Mammary epithelial cell (primary cell): ENCODE measurements at regions not wholly inside any gene's neighbourhood (a gene's known extent, or its start where the extent isn't known, plus 50 kb on each side); places are given as distances from the start of the nearest gene placed in this dataset.

Experiments
- EZH2 ChIP-seq: IDR thresholded peaks from 2 replicates; pipeline ENCODE4 v1.6.1; 2012; ENCODE audit warnings: low read length, inconsistent platforms, borderline replicate concordance
- TF ChIP-seq, protein P1 (sequence below), 2 donors: IDR thresholded peaks in 1 of 2; conservative IDR thresholded peaks in 1 of 2; 2 replicates each; pipeline ENCODE4 v1.5.1; 2011 to 2012; ENCODE audit warnings: inconsistent platforms in 2 of 2, low read length in 2 of 2, mild to moderate bottlenecking in 2 of 2, control low read depth in 1 of 2, low read depth in 1 of 2; ENCODE audit not compliant: insufficient read depth in 1 of 2; ENCODE audit errors: extremely low read depth in 1 of 2

DNA sequence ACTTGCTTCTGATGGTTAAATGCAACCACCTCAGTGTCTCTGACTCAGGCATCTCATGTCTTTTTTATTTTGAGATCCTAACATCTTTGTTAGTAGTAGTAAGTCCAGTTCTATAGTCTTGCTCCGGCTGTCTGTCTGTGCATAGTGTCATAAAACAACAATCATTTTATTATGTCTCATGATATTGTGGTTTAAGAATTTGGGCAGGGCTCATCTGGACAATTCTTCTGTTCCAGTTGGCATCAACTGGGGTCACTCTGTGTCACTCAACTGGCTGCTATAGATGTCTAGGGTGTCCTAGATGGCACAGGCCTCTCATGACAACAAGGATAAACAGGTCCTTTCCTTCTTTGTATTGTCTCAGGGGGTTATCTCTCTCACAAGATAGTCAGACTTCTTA is 299.6 kb upstream of the ZNF521 start:
- TF ChIP-seq, protein P1, sequence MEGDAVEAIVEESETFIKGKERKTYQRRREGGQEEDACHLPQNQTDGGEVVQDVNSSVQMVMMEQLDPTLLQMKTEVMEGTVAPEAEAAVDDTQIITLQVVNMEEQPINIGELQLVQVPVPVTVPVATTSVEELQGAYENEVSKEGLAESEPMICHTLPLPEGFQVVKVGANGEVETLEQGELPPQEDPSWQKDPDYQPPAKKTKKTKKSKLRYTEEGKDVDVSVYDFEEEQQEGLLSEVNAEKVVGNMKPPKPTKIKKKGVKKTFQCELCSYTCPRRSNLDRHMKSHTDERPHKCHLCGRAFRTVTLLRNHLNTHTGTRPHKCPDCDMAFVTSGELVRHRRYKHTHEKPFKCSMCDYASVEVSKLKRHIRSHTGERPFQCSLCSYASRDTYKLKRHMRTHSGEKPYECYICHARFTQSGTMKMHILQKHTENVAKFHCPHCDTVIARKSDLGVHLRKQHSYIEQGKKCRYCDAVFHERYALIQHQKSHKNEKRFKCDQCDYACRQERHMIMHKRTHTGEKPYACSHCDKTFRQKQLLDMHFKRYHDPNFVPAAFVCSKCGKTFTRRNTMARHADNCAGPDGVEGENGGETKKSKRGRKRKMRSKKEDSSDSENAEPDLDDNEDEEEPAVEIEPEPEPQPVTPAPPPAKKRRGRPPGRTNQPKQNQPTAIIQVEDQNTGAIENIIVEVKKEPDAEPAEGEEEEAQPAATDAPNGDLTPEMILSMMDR (conservative IDR thresholded peaks at IDR 0.05 in 1 of 2, IDR thresholded peaks at IDR 0.05 in 1 of 2; ENCODE audit: extremely low read depth in 1 of 2, insufficient read depth in 1 of 2, low read depth in 1 of 2, low read length in 2 of 2) = no peak
- no peak for TF ChIP-seq EZH2
